ENCODE measurements at regions not wholly inside any gene's neighbourhood (a gene's known extent, or its start where the extent isn't known, plus 50 kb on each side); places are given as distances from the start of the nearest gene placed in this dataset.

DNA sequence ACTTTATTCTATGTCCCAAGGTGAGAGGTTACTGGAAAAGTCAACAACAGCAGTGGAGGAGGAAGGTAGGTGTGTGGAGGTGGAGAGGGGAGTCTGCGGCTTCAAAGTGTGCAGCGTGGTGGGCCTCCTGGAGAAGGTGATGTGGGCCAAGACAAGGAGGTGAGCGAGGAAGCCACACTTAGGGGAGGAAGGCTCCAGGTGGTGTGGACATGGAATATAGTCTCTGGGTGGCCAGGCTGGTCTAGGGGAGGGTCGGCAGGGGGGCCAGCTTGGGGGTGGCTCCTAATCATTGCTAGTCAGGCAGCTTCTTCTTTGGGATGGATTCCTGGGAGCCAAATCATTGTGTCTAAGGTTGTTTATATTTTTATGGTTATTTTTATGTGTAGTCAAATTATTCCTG is 111.5 kb upstream of the CDH4 start:
- Mint-ChIP-seq H3K36me3 (ENCODE audit: low read depth) (no peaks in the 10 kb centered on the region), H3K27me3 (peaks cover 10% of the 10 kb centered on the region), H3K4me1 (ENCODE audit: low read depth) (no peaks in the 10 kb centered on the region), H3K27ac (no peak overlapping the region), H3K9me3 (no peaks in the 10 kb centered on the region), H3K4me3 (no peak overlapping the region)
- ChIA-PET CTCF (no interaction called here), POLR2A (no interaction called here)
- DNase-seq (no peak), ATAC-seq (no peak)
- intact Hi-C loops (cut with micrococcal nuclease) = no loop called here
- TF ChIP-seq, protein P1, sequence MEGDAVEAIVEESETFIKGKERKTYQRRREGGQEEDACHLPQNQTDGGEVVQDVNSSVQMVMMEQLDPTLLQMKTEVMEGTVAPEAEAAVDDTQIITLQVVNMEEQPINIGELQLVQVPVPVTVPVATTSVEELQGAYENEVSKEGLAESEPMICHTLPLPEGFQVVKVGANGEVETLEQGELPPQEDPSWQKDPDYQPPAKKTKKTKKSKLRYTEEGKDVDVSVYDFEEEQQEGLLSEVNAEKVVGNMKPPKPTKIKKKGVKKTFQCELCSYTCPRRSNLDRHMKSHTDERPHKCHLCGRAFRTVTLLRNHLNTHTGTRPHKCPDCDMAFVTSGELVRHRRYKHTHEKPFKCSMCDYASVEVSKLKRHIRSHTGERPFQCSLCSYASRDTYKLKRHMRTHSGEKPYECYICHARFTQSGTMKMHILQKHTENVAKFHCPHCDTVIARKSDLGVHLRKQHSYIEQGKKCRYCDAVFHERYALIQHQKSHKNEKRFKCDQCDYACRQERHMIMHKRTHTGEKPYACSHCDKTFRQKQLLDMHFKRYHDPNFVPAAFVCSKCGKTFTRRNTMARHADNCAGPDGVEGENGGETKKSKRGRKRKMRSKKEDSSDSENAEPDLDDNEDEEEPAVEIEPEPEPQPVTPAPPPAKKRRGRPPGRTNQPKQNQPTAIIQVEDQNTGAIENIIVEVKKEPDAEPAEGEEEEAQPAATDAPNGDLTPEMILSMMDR (IDR thresholded peaks at IDR 0.05) = no peak

DNA sequence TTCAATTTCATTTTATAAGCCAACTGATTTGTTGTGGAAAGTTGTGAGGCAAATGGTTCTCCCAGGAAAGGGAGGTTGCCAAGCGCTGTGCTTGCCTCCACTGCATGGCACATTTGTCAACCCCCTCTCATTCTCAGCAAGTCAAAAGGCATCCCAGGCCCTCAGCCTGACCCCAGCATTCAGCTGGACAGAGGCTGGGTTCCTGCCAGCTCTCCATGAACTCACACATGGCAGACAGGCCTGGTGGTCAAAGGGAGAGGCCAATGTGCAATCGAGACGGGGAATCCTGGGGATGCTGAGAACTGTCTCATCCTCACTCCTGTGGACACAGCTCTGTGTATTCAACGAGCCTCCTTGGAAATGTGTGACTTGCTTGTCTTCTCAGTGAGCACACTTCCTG is 106.0 kb upstream of the CDH4 start:
- ChIA-PET CTCF (no interaction called here), POLR2A (no interaction called here)
- Mint-ChIP-seq H3K27me3 (peaks cover 4% of the 10 kb centered on the region), H3K9me3 (no peaks in the 10 kb centered on the region), H3K36me3 (ENCODE audit: low read depth) (no peaks in the 10 kb centered on the region), H3K4me1 (ENCODE audit: low read depth) (no peaks in the 10 kb centered on the region), H3K27ac (no peak overlapping the region), H3K4me3 (no peak overlapping the region)
- ATAC-seq = no peak
- DNase-seq = no peak
- intact Hi-C loops (cut with micrococcal nuclease) = no loop called here
- TF ChIP-seq, protein P1 (IDR thresholded peaks at IDR 0.05) = no peak

DNA sequence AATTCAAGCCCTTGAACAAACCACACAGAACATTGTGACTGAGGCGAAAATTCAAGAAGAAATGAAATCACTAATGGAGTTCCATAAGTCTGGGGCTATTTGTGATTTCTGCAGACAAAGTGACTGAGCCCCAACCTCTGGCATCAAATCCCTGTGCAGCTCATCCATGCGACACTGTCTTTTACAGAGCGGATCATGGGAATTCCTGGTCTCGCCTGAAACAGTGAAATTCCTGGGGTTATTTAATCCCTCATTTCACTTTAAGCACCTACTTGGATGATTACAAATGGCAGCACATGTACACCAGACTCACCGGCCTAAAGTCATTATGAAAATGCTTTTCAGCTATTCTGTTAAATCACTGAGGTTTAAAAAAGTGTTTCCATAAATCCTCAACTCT is 102.4 kb upstream of the CDH4 start:
- ATAC-seq = no peak
- H3K36me3 Mint-ChIP-seq (ENCODE audit: low read depth) = no peaks in the 10 kb centered on the region
- TF ChIP-seq, protein P1 (IDR thresholded peaks at IDR 0.05) = no peak
- H3K9me3 Mint-ChIP-seq = no peaks in the 10 kb centered on the region
- no peak overlapping the region for H3K27ac Mint-ChIP-seq
- no peaks in the 10 kb centered on the region for H3K4me1 Mint-ChIP-seq (ENCODE audit: low read depth)
- no peak overlapping the region for H3K4me3 Mint-ChIP-seq
- POLR2A ChIA-PET = no interaction called here
- intact Hi-C loops (cut with micrococcal nuclease) = no loop called here
- DNase-seq = no peak
- CTCF ChIA-PET = interaction anchor here (0.9 kb wide), 1 partner anchor 13 kb away, joined by 3 read pairs; no protein-coding TSS in a partner anchor
- H3K27me3 Mint-ChIP-seq = peaks cover 3% of the 10 kb centered on the region

DNA sequence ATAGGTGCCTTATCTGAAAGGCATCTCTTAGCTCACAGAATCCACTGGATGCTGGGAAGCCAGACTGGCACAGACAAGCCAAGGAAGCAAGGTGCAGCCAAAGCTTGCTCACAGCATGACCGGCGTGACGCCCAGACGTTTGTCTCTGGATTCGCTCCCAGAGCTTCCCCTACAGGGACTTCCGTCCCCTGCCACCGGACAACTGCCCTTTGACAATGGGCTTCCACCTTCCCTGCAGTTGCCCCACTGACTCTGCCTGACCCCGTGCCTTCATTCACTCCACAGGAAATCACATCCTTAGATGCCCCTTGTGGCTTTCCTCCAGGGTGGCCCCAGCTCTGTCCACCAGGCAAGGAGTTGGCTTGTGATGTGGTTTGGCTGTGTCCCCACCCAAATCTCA is 94.8 kb upstream of the CDH4 start:
- intact Hi-C loops (cut with micrococcal nuclease) = no loop called here
- no peaks in the 10 kb centered on the region for H3K36me3 Mint-ChIP-seq (ENCODE audit: low read depth)
- no peak overlapping the region for H3K4me3 Mint-ChIP-seq
- H3K9me3 Mint-ChIP-seq = no peaks in the 10 kb centered on the region
- CTCF ChIA-PET = interaction anchor here (0.6 kb wide), 1 partner anchor 1209 kb away, joined by 3 read pairs; no protein-coding TSS in a partner anchor
- TF ChIP-seq, protein P1 (IDR thresholded peaks at IDR 0.05) = no peak
- no peak overlapping the region for H3K27ac Mint-ChIP-seq
- DNase-seq (no peak), ATAC-seq (no peak)
- no peaks in the 10 kb centered on the region for H3K4me1 Mint-ChIP-seq (ENCODE audit: low read depth)
- POLR2A ChIA-PET = no interaction called here
- H3K27me3 Mint-ChIP-seq = no peaks in the 10 kb centered on the region

DNA sequence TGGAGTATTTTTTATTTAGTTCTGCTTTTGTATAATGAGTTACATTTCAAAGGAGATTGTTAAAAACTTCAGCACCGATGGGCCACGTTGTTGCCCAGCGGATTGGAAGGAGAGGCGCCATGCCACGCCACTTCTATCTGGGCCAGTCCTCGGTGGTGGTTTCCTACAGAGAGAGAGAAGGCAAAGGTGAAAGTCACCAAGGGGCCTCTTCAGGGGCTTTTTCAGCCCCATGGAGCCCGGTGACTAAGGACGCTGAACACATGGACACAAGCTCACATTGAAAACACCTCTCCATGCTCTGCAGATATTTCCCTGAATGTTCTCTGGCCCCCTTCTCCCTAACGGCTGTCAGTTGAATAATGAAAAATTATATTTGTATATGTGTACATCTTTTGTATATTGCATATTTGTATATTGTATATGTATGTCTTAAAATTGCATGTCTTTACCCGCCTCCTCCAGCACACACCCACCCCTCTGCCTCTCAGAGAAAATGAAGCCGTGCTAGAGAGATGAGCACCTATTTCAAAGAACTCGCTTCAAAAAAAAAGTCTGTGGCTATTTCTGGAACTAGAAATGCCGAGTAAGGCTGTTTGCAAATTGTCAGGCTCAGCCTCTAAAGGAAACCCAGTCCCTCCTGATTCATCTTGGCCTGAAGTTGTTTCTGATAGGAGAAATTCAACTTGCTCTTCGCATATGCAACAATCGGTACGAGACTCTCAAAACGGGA is 91.9 kb upstream of the CDH4 start:
- ChIA-PET CTCF (no interaction called here), POLR2A (no interaction called here)
- TF ChIP-seq, protein P1 (IDR thresholded peaks at IDR 0.05) = no peak
- Mint-ChIP-seq H3K9me3 (no peaks in the 10 kb centered on the region), H3K4me1 (ENCODE audit: low read depth) (no peaks in the 10 kb centered on the region), H3K36me3 (ENCODE audit: low read depth) (no peaks in the 10 kb centered on the region), H3K4me3 (no peak overlapping the region), H3K27me3 (no peaks in the 10 kb centered on the region), H3K27ac (no peak overlapping the region)
- ATAC-seq (peak; percentile 42), DNase-seq (no peak)
- intact Hi-C loops (cut with micrococcal nuclease) = no loop called here

Data from activated CD8-positive, alpha-beta T cell treated with anti-CD3 and anti-CD28 coated beads for 36 hours (primary cell).